IMR-90 (cell line): ENCODE measurements at regions not wholly inside any gene's neighbourhood (a gene's known extent, or its start where the extent isn't known, plus 50 kb on each side); places are given as distances from the start of the nearest gene placed in this dataset.

Experiments used
- ATAC-seq: fragments of 200-7000 bp; cut with Tn5 transposase; 2 replicates; pipeline ENCODE4 v1.9.1; 2020; ENCODE audit warnings: low read depth, mild to moderate bottlenecking, moderate library complexity
- BruUV-seq: library from RNA; stranded (reverse); fragments of 400-500 nt; replicated peaks from 2 replicates; lab custom pipeline; 2021; lab: Mats Ljungman, UMichigan
- CTCF ChIA-PET: fragments of 300-600 bp; formaldehyde crosslinking; extraction: SDS; loops from one replicate; lab custom pipeline; 2021; ENCODE audit warnings: antibody characterized with exemption; lab: Yijun Ruan, JAX
- POLR2A ChIA-PET: fragments of 300-600 bp; sonication (Branson Sonifier 250); formaldehyde crosslinking; loops from one replicate; lab custom pipeline; 2022; ENCODE audit warnings: antibody characterized with exemption; ENCODE audit not compliant: unreplicated experiment; lab: Charles Lee
- DNase-seq: peaks from one replicate; pipeline ENCODE4 v3.0.0; 2013
- H2AFZ ChIP-seq: replicated peaks from 2 replicates; pipeline ENCODE3; 2013; ENCODE audit warnings: low read length, mild to moderate bottlenecking; ENCODE audit not compliant: poor library complexity
- H2AK5ac ChIP-seq: 2 replicates; pipeline ENCODE4 v1.6.1; 2013; ENCODE audit warnings: low read depth, low read length, inconsistent platforms
- H2AK9ac ChIP-seq: replicated peaks from 2 replicates; pipeline ENCODE3; 2013; ENCODE audit warnings: mild to moderate bottlenecking, low read depth, low read length, moderate library complexity; ENCODE audit not compliant: poor library complexity
- H2BK120ac ChIP-seq: 2 replicates; pipeline ENCODE4 v1.6.1; 2013; ENCODE audit warnings: low read depth, low read length, inconsistent platforms
- H2BK15ac ChIP-seq: 3 replicates; pipeline ENCODE4 v1.6.1; 2013; ENCODE audit warnings: low read depth, low read length, inconsistent platforms
- H2BK20ac ChIP-seq: 2 replicates; pipeline ENCODE4 v1.6.1; 2013; ENCODE audit warnings: low read depth, mild to moderate bottlenecking, inconsistent platforms, low read length, moderate library complexity
- H2BK5ac ChIP-seq: 2 replicates; pipeline ENCODE4 v1.6.1; 2013; ENCODE audit warnings: mild to moderate bottlenecking, low read depth, low read length, inconsistent platforms; ENCODE audit not compliant: poor library complexity, severe bottlenecking
- H3K14ac ChIP-seq: replicated peaks from 2 replicates; pipeline ENCODE4 v1.6.1; 2013; ENCODE audit warnings: low read depth, low read length, inconsistent platforms
- H3K18ac ChIP-seq: 2 replicates; pipeline ENCODE4 v1.6.1; 2013; ENCODE audit warnings: low read depth, low read length, control low read depth
- H3K23ac ChIP-seq: 2 replicates; pipeline ENCODE4 v1.6.1; 2013; ENCODE audit warnings: low read depth, low read length, inconsistent platforms
- H3K27ac ChIP-seq: 2 replicates; pipeline ENCODE4 v1.5.1; 2013; ENCODE audit warnings: mild to moderate bottlenecking, control low read depth, low read length; ENCODE audit not compliant: insufficient read depth
- H3K27me3 ChIP-seq: 2 replicates; pipeline ENCODE4 v1.6.1; 2013; ENCODE audit warnings: low read length; ENCODE audit not compliant: control insufficient read depth, insufficient read depth
- H3K36me3 ChIP-seq: 2 replicates; pipeline ENCODE4 v1.6.1; 2013; ENCODE audit warnings: low read length, mixed read lengths; ENCODE audit not compliant: control insufficient read depth, insufficient read depth
- H3K4ac ChIP-seq: 2 replicates; pipeline ENCODE4 v1.6.1; 2013; ENCODE audit warnings: low read depth, low read length, inconsistent platforms
- H3K4me1 ChIP-seq: 2 replicates; pipeline ENCODE4 v1.6.1; 2013; ENCODE audit warnings: low read length, mixed read lengths; ENCODE audit not compliant: control insufficient read depth, insufficient read depth
- H3K4me2 ChIP-seq: 2 replicates; pipeline ENCODE4 v1.6.1; 2013; ENCODE audit warnings: low read depth, mild to moderate bottlenecking, control low read depth, low read length, moderate library complexity
- H3K4me3 ChIP-seq: 2 replicates; pipeline ENCODE4 v1.5.1; 2013; ENCODE audit warnings: low read depth, mild to moderate bottlenecking, control low read depth, low read length, moderate library complexity; ENCODE audit not compliant: insufficient read depth
- H3K56ac ChIP-seq: 2 replicates; pipeline ENCODE4 v1.6.1; 2013; ENCODE audit warnings: low read length, inconsistent platforms; ENCODE audit not compliant: insufficient read depth; ENCODE audit errors: extremely low read depth
- H3K79me1 ChIP-seq, 2 experiments: 2 replicates each; pipeline ENCODE4 v1.6.1; 2013; ENCODE audit warnings: low read length in 2 of 2, inconsistent platforms in 1 of 2, low read depth in 1 of 2
- H3K9ac ChIP-seq: 2 replicates; pipeline ENCODE4 v1.6.1; 2013; ENCODE audit warnings: low read depth, low read length, control low read depth
- H3K9me1 ChIP-seq: 2 replicates; pipeline ENCODE4 v1.6.1; 2013; ENCODE audit warnings: low read length, inconsistent platforms; ENCODE audit not compliant: insufficient read depth
- H3K9me3 ChIP-seq: 2 replicates; pipeline ENCODE4 v1.6.1; 2013; ENCODE audit warnings: low read length; ENCODE audit not compliant: control insufficient read depth, insufficient read depth
- H4K20me1 ChIP-seq: 2 replicates; pipeline ENCODE4 v1.6.1; 2013; ENCODE audit warnings: low read length, inconsistent platforms; ENCODE audit not compliant: insufficient read depth
- H4K5ac ChIP-seq: 2 replicates; pipeline ENCODE4 v1.6.1; 2013; ENCODE audit warnings: mild to moderate bottlenecking, low read depth, low read length, control low read depth
- H4K8ac ChIP-seq, 2 experiments: 2 replicates each; pipeline ENCODE4 v1.6.1; 2013; ENCODE audit warnings: low read depth in 2 of 2, low read length in 2 of 2, control low read depth in 1 of 2, inconsistent platforms in 1 of 2
- H4K91ac ChIP-seq: 2 replicates; pipeline ENCODE4 v1.6.1; 2013; ENCODE audit warnings: low read depth, low read length, inconsistent platforms; ENCODE audit not compliant: insufficient read depth
- FOS ChIP-seq: fragments of 150-350 bp; IDR thresholded peaks from 2 replicates; pipeline ENCODE4 v1.6.1; 2016; ENCODE audit warnings: low read depth, low read length
- RAD21 ChIP-seq: IDR thresholded peaks from 2 replicates; pipeline ENCODE4 v1.6.1; 2012; ENCODE audit warnings: low read length, improper control_type of control experiment
- dilution Hi-C: fragments of 300-500 bp; cut with HindIII; formaldehyde crosslinking; loops from one replicate; pipeline ENCODE4 v1.14.3; 2018; ENCODE audit warnings: low sequenced_read_pairs; ENCODE audit not compliant: unreplicated experiment
- in situ Hi-C: fragments of 300-500 bp; cut with MboI; formaldehyde crosslinking; loops from 3 replicates; pipeline ENCODE4 v1.14.3; 2019; ENCODE audit warnings: low sequenced_read_pairs, inconsistent platforms, mixed read lengths
- intact Hi-C: fragments of 100-400 bp; cut with micrococcal nuclease; formaldehyde crosslinking; loops from 2 replicates; pipeline ENCODE4 v1.10.0; 2022
- TF ChIP-seq, protein P1 (sequence below): fragments of 150-350 bp; IDR thresholded peaks from 2 replicates; pipeline ENCODE4 v1.6.1; 2016; ENCODE audit warnings: low read depth, mild to moderate bottlenecking, low read length, moderate library complexity, borderline replicate concordance

- dilution Hi-C loops: no loop called here
Measured at GRCh38 chr1:57578680-57579079, 154.8 kb upstream of the DAB1 start.

More at GRCh38 chr1:57578680-57579079, 154.8 kb upstream of the DAB1 start:
- Histone ChIP-seq H4K8ac (no peak overlapping the region), H2BK5ac (no peak overlapping the region), H3K14ac (no peak overlapping the region), H3K36me3 (no peaks in the 10 kb centered on the region), H2BK15ac (no peak overlapping the region), H3K9ac (no peak overlapping the region), H3K56ac (no peak overlapping the region), H3K4me1 (no peaks in the 10 kb centered on the region), H2AFZ (no peak overlapping the region), H2BK120ac (no peak overlapping the region), H3K9me1 (no peaks in the 10 kb centered on the region), H2BK20ac (no peak overlapping the region), H2AK9ac (no peak overlapping the region), H3K23ac (no peak overlapping the region), H2AK5ac (no peak overlapping the region), H3K4ac (no peak overlapping the region), H4K91ac (no peak overlapping the region), H4K5ac (no peak overlapping the region), H3K27ac (no peak overlapping the region), H4K20me1 (no peaks in the 10 kb centered on the region), H3K18ac (no peak overlapping the region), H3K9me3 (no peaks in the 10 kb centered on the region), H3K4me3 (no peak overlapping the region), H3K79me1 (no peaks in the 10 kb centered on the region), H3K27me3 (no peaks in the 10 kb centered on the region; the same call in 1 of the 2 replicates), H3K4me2 (no peak overlapping the region)
- CTCF ChIA-PET: interaction anchor here (1.2 kb wide), 1 partner anchor 41 kb away, joined by 3 read pairs; no protein-coding TSS in a partner anchor
- POLR2A ChIA-PET: no interaction called here
- intact Hi-C loops: no loop called here
- in situ Hi-C loops: no loop called here
- no TSS peak for BruUV-seq
- DNase-seq (no peak), ATAC-seq (no peak)
- no peak for TF ChIP-seq RAD21
- TF ChIP-seq FOS: no peak
- TF ChIP-seq, protein P1, sequence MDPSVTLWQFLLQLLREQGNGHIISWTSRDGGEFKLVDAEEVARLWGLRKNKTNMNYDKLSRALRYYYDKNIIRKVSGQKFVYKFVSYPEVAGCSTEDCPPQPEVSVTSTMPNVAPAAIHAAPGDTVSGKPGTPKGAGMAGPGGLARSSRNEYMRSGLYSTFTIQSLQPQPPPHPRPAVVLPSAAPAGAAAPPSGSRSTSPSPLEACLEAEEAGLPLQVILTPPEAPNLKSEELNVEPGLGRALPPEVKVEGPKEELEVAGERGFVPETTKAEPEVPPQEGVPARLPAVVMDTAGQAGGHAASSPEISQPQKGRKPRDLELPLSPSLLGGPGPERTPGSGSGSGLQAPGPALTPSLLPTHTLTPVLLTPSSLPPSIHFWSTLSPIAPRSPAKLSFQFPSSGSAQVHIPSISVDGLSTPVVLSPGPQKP: no peak
